DMS153 treated with DMSO at 0.1 percent for 48 hours (cell line): ENCODE measurements at regions not wholly inside any gene's neighbourhood (a gene's known extent, or its start where the extent isn't known, plus 50 kb on each side); places are given as distances from the start of the nearest gene placed in this dataset.

Experiments used
- DNase-seq: peaks from one replicate; lab custom pipeline; 2025; ENCODE audit not compliant: unreplicated experiment; lab: John Stamatoyannopoulos, UW

- DNase-seq = no peak
Measured at GRCh38 chr14:86510491-86510890, 980.5 kb downstream of the FLRT2 start.

- DNase-seq = no peak
Measured at GRCh38 chr14:86505808-86506207, 975.9 kb downstream of the FLRT2 start.

GRCh38 chr14:86501611-86502010 lies 971.7 kb downstream of the FLRT2 start:
- no peak for DNase-seq

- DNase-seq = peak; percentile 37
Measured at GRCh38 chr14:86491743-86492142, 961.8 kb downstream of the FLRT2 start.

- DNase-seq = no peak
Measured at GRCh38 chr14:86481104-86481503, 951.2 kb downstream of the FLRT2 start.

DNA sequence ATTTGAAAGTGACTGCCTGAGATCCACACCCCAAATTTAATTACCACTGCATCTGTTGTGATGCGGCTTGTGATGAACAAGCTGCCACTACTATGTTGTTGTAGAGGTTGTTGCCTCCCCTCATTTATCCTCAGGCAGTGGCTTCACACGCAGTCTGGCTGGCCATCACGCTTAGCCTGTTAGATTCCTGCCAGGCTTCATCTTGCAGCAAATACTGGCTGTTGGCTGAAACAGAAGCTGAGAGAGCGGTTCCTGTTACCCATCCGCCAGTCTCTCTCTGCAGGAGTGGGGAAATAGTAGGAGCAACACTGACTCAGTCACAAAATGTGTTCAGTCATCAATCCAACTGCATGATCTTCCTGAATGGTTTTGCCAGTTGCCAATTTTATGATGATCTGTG lies 934.4 kb downstream of the FLRT2 start:
- no peak for DNase-seq

GRCh38 chr14:86462193-86462753 lies 932.3 kb downstream of the FLRT2 start:
- DNase-seq = no peak

GRCh38 chr14:86457481-86458135 lies 927.7 kb downstream of the FLRT2 start:
- no peak for DNase-seq

GRCh38 chr14:86450085-86450484 lies 920.1 kb downstream of the FLRT2 start:
- no peak for DNase-seq

- no peak for DNase-seq
Measured at GRCh38 chr14:86442135-86442534, 912.2 kb downstream of the FLRT2 start.

GRCh38 chr14:86430853-86431252 lies 900.9 kb downstream of the FLRT2 start:
- no peak for DNase-seq

- DNase-seq = no peak
Measured at GRCh38 chr14:86423214-86423613, 893.3 kb downstream of the FLRT2 start.

GRCh38 chr14:86420131-86420530 lies 890.2 kb downstream of the FLRT2 start:
- no peak for DNase-seq

- no peak for DNase-seq
Measured at GRCh38 chr14:86414146-86414545, 884.2 kb downstream of the FLRT2 start.

DNA sequence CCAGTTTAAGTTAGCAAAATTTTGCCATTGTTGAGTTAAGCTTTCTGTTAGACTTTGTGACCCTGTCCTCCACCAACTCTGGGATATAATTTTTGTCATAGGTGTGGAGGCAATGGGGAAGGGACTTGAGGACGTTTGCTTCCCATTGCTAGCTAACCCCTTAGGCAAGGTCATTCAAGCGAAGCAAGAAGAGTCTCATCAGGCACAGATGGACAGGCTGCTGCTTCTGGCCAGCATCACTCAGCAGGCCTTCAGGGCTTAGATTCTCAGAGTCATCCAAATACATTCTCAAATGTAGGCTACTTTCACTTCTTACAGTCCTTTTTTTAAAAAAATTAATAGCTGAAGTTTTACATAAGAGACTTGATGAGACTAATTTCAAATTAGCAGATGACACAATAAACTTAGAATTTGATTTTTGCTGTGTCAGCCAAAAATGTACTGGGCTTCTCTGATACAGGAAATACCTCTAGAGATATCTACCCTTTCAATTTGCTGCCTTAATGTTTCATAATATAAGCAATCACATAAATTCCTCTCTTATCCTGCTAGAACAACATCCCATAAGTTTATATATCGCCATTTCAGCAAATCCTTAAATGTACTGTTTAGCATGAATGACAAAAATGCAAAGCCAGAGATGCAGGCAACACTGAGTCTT lies 875.2 kb downstream of the FLRT2 start:
- no peak for DNase-seq

- DNase-seq = no peak
Measured at GRCh38 chr14:86404425-86404824, 874.5 kb downstream of the FLRT2 start.

GRCh38 chr14:86402545-86402944 lies 872.6 kb downstream of the FLRT2 start:
- no peak for DNase-seq

GRCh38 chr14:86391085-86391484 lies 861.1 kb downstream of the FLRT2 start:
- DNase-seq = no peak

GRCh38 chr14:86388216-86388615 lies 858.3 kb downstream of the FLRT2 start:
- DNase-seq = no peak

DNA sequence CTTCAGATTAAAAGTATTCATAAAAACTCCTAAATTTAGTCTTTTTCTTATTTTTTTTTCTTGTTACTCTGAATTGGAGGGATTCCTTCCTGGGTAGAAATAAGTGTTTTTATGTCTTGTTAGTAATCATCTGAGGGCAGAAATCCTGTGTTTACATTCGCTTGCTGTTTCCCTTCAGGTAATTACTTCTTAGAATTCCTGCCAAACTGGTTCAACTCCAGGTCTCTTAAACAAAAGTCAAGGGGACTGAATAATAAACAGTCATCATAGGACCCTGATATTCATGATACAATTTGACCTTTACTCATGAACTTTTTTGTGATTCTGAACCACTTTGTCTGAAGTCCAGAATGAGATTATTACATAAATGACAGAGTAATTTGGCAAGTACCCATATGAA lies 843.9 kb downstream of the FLRT2 start:
- DNase-seq = no peak

GRCh38 chr14:86372402-86372801 lies 842.5 kb downstream of the FLRT2 start:
- no peak for DNase-seq

- no peak for DNase-seq
Measured at GRCh38 chr14:86364634-86365033, 834.7 kb downstream of the FLRT2 start.

- no peak for DNase-seq
Measured at GRCh38 chr14:86363576-86363975, 833.6 kb downstream of the FLRT2 start.
